HG03025 (cell line): ENCODE measurements at regions not wholly inside any gene's neighbourhood (a gene's known extent, or its start where the extent isn't known, plus 50 kb on each side); places are given as distances from the start of the nearest gene placed in this dataset.
"Not testable (repeated sequence)": the region's sequence is repeated elsewhere in the genome, so short reads cannot be mapped to it uniquely, and the experiment has no call there.

Source experiments
- ATAC-seq: cut with Tn5 transposase; IDR thresholded peaks from one replicate; pipeline ENCODE4 v1.9.1; 2021; ENCODE audit warnings: mild to moderate bottlenecking, moderate library complexity; ENCODE audit not compliant: unreplicated experiment, low FRiP score

- ATAC-seq, result no peak
Measured at GRCh38 chr12:33672836-33673577, 233.4 kb upstream of the SYT10 start.

DNA sequence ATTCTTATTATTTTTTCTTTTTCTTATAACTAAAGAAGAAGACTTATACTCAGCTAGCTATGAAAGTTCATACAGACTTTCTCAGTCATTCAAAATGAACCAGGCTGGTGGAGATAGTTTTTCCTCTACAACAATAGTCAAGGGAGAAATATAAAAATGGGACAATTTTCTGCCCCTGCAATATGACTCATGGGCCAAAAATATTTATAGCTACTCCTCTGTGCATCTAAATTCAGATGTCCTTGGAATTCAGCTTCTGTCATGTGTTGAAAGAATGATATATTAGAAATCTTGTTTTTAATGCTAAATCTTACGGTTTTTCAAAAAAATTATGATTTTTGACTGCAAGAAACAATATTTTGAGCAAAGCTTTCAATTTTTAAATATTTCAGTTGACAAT is 237.2 kb upstream of the SYT10 start:
- no peak for ATAC-seq

- no peak for ATAC-seq
Measured at GRCh38 chr12:33678221-33678964, 238.8 kb upstream of the SYT10 start.

DNA sequence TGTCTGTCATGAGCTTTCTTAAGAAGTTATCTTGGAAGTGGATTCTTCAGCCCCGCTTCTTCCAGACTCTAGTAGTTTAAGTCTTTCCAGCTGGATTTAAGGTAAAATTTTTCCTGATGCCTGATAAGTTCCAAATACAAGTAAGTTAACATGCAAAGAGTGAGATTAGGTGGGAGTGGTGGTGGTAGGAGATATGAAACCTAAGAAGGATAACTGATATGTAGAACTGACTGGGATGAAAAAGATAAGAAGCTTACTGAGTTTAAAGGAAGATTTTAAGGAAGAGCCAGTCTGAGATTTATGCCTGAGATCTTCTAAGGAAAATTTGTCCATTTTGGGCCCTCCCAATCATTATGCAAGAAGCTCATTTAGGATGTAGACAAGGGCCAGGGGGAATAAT is 250.9 kb upstream of the SYT10 start:
- ATAC-seq, result no peak

DNA sequence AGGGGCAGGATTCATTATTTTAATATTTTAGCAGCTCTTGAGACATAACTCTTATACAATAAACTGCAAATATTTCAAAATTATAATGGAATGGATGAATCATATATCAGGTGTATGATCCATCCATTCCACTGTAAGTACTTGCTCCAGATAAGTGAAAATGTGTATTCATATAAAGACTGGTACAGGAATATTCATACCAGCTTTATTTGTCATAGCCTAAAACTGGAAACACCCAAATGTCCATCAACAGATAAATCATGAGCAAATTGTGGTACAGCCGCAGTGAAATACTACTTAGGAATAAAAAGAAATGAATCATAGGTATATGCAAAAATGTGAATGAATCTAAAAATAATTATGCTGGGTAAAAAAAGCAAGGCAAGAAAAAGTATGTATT is 263.6 kb upstream of the SYT10 start:
- no peak for ATAC-seq

GRCh38 chr12:33706927-33707326 is 267.3 kb upstream of the SYT10 start:
- no peak for ATAC-seq

DNA sequence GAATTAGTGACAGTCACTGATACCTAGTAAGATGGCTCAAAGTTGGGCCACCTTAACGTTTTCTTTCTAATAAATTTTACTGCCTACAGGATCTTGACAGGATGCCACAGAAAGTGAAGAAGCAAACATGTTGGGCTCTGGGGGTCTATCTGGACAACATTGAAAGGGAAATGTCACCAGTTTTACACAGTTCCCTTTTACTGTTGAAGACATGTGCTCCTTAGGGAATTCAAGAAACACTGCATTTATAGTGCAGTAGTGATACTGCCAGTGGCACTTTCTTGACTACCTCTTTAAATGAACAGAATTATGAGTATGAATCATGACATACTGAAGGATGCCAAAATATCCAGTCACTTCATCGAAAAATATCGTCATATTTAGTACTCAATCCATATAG is 269.3 kb upstream of the SYT10 start:
- no peak for ATAC-seq

GRCh38 chr12:33710548-33710947 is 270.9 kb upstream of the SYT10 start:
- ATAC-seq, result no peak

- ATAC-seq, result no peak
Measured at GRCh38 chr12:33718631-33719030, 279.0 kb upstream of the SYT10 start.

- ATAC-seq, result no peak
Measured at GRCh38 chr12:33721561-33721960, 281.9 kb upstream of the SYT10 start.

DNA sequence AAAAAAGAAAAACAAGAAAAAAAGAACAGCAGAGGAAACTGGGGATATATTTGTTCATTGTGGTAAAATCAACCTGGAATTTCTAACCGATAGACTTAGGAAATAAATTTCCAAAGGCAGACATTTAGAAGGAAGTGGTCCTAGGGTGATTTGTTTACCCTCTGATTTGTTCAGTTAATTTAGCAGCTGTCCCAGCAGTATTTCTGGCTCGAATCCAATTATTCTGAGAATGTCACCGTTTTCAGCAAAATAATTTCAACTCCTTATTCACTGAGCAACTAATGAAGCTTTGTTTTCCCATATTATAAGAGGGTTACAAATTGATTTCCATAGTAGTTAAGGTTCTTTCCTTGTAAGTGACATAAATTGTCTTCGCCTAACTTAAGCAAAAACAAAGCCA is 285.2 kb upstream of the SYT10 start:
- ATAC-seq, result no peak

DNA sequence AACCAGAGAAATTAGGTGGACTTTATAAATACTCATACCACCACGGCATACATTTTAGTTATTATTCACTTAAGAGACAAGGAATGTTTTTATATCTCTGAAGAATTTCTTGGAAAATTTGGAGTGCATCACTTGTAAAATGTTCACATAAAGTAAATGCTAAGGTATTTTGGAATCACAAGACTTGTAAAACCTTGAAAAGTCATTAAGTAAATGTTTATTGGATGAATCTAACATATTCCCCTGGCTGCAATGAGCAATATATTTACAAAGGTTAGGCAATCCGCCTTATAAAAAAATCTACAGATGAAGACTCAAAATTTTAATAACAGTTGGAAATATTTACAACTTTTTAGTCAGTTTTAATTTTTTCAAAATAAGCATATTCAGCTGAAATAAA is 287.4 kb upstream of the ALG10 start:
- ATAC-seq, result no peak

- no peak for ATAC-seq
Measured at GRCh38 chr12:33752854-33753253, 269.4 kb upstream of the ALG10 start.

DNA sequence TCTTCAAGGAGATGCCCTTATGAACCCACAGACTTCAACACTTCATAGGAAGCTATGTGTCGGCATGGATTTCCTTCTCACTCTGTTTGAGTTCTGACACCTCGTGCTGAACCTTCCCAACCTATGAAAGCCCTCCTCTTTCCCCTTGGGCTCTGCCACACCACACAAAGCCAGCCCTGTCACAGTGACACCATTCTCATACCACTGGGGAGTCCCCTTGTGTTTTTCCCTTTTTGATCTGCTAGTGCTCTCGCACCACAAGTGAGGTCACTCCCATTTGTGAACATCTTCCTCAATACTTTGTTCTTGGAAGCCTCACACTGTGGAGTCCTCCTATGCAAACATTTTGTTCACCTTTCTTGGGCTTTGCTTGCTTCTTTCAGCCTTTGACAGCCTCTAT is 264.6 kb upstream of the ALG10 start:
- ATAC-seq, result no peak

DNA sequence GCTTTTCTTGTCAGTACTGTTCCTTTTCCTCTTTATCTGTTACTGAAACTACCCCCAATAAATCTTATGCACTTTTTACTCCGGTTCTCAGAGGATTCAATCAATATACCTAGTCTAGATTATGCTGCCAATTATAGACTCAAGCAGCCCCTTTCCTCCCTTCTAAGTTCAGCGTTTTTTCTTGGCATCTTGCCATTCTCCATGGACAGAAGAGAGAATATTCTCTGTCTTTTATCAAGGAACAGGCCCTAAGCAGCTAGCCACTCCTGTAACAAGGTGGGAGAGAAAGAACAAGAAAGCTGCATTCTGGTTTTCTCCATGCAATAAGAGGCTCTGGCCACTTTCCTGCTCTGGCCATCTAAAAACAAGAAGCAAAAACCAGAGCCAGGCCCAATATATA is 263.0 kb upstream of the ALG10 start:
- no peak for ATAC-seq

DNA sequence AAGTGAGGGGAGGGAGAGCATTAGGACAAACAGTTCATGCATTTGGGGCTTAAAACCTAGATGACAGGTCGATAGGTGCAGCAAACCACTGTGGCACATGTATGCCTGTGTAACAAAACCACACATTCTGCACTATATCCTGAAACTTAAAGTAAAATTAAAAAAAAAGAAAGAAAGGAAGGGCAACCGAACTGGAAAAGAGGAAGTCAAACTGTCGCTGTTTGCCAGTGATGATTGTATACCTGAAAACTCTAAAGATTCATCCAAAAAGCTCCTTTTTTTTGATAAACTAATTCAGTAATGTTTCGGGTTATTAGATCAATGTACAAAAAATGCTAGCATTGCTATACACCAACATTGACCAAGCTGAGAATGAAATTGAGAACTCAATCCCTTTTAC is 259.0 kb upstream of the ALG10 start:
- ATAC-seq, result no peak

DNA sequence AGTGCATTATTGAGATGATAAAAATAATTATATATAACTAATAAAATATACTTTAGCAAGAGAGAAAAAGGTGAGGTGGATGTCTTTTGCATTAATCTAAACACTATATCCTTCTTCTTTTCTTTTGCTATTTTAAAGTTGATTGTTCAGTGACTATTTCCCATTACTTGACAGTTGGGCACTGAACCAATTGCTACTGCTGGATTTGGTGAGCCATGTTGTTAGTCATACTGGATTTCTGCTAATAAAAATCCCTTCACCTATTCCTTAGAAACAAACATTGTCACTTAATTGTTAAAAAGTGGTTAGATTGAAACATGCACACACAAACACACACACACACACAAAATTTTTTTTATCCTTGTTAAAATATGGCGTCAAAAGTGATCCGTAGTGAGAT is 251.6 kb upstream of the ALG10 start:
- ATAC-seq, result no peak

- no peak for ATAC-seq
Measured at GRCh38 chr12:33771889-33772288, 250.4 kb upstream of the ALG10 start.

- not testable (repeated sequence) for ATAC-seq
Measured at GRCh38 chr12:33773091-33773490, 249.2 kb upstream of the ALG10 start.

DNA sequence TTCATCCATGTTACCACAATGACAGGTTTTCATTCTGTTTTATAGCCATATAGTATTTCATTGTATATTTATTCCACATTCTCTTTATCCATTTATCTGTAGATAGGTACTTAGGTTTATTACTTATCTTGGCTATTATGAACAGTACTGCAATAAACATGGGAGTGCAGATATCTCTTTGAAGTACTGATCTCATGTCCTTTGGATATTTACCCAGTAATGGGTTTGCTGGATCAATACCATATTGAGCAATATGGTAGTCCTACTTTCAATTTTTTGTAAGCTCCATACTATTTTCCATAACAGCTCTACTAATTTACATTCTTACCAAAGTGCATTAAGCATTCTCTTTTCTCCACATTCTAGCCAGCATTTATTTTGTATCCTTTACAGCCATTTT is 235.8 kb upstream of the ALG10 start:
- ATAC-seq, result no peak

GRCh38 chr12:33794954-33795353 is 227.3 kb upstream of the ALG10 start:
- ATAC-seq, result no peak

- ATAC-seq, result no peak
Measured at GRCh38 chr12:33795536-33795935, 226.8 kb upstream of the ALG10 start.
